ENCODE measurements at regions not wholly inside any gene's neighbourhood (a gene's known extent, or its start where the extent isn't known, plus 50 kb on each side); places are given as distances from the start of the nearest gene placed in this dataset.

DNA sequence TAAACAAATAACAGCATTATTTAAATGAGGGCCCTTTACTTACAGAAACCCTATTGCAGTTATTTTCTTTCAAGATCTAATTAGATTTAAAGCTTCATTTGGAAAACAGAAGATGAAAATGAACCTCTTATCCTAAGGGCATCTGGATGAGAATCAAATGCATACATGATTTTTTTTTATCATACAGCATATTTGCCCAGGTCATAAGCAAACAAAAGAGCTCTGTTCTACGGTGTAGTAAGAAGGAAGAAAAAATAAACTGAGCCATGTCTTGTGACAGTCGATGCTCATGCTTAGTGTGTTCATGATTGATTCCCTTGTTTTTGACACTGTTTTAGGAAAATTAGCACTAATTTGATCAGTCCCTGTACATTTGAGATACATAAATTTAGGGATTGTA lies 202.6 kb upstream of the RNF32 start:
- FAIRE-seq, result no peak
- TF ChIP-seq CTCF (IDR thresholded peaks at IDR 0.05; ENCODE audit: insufficient read depth, missing control alignments), result no peak

DNA sequence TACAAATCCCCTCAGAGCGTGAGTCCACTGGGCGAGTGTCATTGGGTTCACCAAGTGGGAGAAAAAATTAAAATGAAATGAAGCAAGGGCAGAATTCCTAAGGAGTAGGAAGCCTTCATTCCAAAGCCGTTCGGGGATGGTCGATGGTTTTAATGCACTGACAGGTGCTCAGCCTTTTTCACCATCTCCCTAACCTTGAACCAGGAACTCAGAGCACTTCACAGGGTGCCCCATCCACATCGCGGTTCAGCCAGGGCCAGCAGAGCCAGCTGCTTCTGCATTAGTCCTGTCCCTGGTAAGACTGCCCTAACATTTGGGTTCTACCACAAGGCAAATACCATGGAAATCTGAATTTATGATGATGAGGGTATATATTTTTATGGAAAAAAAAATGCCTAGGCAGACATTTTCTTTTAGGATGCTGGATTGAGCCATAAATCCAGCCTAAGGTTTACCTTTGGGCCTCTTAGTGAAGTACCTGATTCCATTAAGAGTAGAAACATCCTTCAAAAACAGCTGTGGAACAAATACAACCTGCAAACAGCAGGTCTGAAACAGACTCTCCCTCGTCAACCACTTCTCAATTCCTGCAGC lies 203.5 kb upstream of the RNF32 start:
- DNase-seq (ENCODE audit: insufficient read length, low spot score) (no peak), FAIRE-seq (no peak)
- no peak for TF ChIP-seq CTCF (IDR thresholded peaks at IDR 0.05; ENCODE audit: insufficient read depth, missing control alignments)

More for the DNA sequence above, 202.6 kb upstream of the RNF32 start:
- no peak for DNase-seq (ENCODE audit: insufficient read length, low spot score)

DNA sequence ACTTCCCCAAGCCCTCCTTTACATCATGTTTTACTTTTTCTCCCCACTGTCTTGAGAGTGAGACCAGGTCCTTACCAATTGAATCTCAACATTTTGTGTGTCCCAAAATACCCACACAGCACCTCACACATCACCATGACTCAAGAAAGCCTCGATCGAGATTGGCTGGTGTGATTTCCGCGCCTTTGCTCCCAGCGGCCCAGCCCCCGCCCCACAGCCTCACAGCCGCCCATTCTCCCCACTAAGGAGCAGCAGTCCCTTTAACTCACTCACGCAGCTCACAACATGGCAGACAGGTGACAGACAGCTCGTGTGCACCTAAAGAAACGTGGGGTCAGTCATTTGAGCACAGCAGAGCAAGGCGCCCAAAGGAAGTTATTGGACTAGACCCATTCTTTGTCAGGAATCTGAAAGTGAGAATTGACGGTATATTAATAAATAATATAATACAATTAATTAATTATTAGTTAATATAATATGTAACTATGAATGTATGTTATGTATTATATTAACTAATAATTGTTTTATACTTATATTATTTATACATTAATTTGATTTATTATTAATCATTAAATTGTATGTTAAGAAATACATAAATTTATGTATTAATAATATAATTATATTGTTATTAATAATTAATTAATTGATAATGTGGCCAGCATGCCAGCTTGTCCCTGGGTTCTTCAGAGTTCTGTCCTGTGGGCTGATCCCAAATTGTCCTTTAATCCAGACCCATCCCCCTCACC lies 204.9 kb upstream of the RNF32 start:
- DNase-seq (ENCODE audit: insufficient read length, low spot score) (no peak), FAIRE-seq (no peak)
- TF ChIP-seq CTCF (IDR thresholded peaks at IDR 0.05; ENCODE audit: insufficient read depth, missing control alignments), result no peak

DNA sequence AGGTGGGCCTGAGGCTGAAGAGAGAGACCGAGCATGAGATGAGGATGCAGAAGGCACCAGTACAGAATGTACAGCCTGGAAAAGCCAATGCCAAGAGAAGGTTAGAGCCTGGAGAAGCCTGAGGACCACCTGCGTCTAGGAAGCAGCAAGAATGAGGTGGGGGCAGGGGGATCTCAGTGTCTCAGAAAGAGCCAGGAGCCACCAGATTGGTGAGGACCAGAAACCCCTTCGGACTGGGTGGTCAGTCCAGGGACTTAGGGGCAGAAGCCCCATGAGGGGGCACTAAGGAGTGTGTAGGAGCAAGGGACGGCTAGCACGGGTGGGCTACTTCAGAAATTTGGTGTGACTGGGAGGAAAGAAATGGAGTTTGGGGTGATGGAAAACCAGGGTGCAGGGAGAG lies 205.9 kb upstream of the RNF32 start:
- FAIRE-seq (no peak), DNase-seq (ENCODE audit: insufficient read length, low spot score) (no peak)
- no peak for TF ChIP-seq CTCF (IDR thresholded peaks at IDR 0.05; ENCODE audit: insufficient read depth, missing control alignments)

DNA sequence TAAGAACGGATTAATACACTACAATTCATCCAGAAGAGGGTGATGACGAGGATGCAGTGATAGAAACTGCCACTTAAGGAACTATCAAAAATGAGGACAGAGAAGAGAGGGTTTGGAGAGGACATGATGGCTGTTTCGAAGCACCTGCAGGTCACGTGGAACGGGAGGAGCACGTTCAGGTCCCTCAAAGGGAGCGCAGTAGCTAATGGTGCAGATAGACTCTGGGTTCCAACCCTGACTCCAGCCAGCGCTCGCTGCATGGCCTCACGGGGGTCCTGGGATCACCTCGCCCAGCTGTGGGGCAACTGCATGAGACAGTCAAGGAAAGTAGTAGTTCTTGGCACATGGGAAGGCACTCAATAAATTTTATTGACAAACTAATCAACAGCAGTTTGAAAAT lies 208.6 kb upstream of the RNF32 start:
- no peak for FAIRE-seq
- no peak for TF ChIP-seq CTCF (IDR thresholded peaks at IDR 0.05; ENCODE audit: insufficient read depth, missing control alignments)
- no peak for DNase-seq (ENCODE audit: insufficient read length, low spot score)

GRCh38 chr7:156430109-156430508 lies 210.5 kb upstream of the RNF32 start:
- FAIRE-seq, result no peak
- TF ChIP-seq CTCF (IDR thresholded peaks at IDR 0.05; ENCODE audit: insufficient read depth, missing control alignments), result no peak
- DNase-seq (ENCODE audit: insufficient read length, low spot score), result no peak

- no peak for DNase-seq (ENCODE audit: insufficient read length, low spot score)
- no peak for FAIRE-seq
Measured at GRCh38 chr7:156429514-156429913, 211.1 kb upstream of the RNF32 start.

More at GRCh38 chr7:156429514-156429913, 211.1 kb upstream of the RNF32 start:
- TF ChIP-seq CTCF (IDR thresholded peaks at IDR 0.05; ENCODE audit: insufficient read depth, missing control alignments), result no peak

Data from D721Med (cell line).